ENCODE measurements at regions not wholly inside any gene's neighbourhood (a gene's known extent, or its start where the extent isn't known, plus 50 kb on each side); places are given as distances from the start of the nearest gene placed in this dataset.
"Not testable (repeated sequence)": the region's sequence is repeated elsewhere in the genome, so short reads cannot be mapped to it uniquely, and the experiment has no call there.

DNA sequence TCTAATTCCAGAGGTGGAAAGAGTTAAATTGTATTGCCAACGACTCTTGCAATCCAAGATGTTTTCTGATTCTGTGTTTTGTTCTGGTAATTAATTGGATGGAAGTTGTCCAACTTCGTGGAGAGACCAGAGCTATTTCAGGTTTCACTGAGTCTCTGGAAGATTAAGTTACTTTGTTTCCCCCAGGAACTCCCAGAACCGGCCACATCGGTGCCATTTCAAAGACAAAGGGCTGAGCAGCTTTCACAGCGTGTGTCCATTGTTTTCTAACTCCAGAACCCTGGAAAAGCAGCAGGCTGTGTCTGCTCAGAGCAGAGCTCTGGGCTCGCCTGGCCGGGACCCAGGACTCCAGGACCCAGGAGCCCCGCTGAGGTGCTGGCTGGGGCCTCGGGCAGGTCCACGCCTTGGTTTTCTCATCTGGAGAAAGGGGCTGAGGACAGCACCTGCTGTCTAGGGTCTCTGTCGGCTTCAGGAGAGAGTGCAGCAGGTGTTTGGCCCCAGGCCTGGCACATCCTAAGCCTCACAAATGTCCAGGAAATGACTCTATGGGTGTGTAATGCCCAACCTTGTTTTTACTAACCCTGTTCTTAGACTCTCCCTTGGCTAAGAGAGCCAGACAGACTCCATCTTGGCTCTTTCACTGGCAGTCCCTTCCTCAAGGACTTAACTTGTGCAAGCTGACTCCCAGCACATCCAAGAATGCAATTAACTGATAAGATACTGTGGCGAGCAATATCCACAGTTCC lies 86.0 kb upstream of the SFSWAP start:
- not testable (repeated sequence) for H3K27ac ChIP-seq (ENCODE audit: low read depth, low read length, poor library complexity, severe bottlenecking); H3K4me2 ChIP-seq (ENCODE audit: low read length); H3K36me3 ChIP-seq (ENCODE audit: insufficient read depth, low read length); H3K9me2 ChIP-seq (ENCODE audit: low read depth, low read length); H3K27me3 ChIP-seq (ENCODE audit: insufficient read depth, low read length); H3K4me1 ChIP-seq (ENCODE audit: insufficient read depth, low read length, severe bottlenecking); H3K9ac ChIP-seq (ENCODE audit: low read length); H4K20me1 ChIP-seq (ENCODE audit: insufficient read depth, low read length); H3F3A ChIP-seq (ENCODE audit: insufficient read depth, low read length); H3K4me3 ChIP-seq (ENCODE audit: low read depth, low read length, poor library complexity, severe bottlenecking); H3K79me2 ChIP-seq (ENCODE audit: insufficient read depth, low read length); H2AFZ ChIP-seq (ENCODE audit: low read length); H3K9me3 ChIP-seq (ENCODE audit: low read length)

DNA sequence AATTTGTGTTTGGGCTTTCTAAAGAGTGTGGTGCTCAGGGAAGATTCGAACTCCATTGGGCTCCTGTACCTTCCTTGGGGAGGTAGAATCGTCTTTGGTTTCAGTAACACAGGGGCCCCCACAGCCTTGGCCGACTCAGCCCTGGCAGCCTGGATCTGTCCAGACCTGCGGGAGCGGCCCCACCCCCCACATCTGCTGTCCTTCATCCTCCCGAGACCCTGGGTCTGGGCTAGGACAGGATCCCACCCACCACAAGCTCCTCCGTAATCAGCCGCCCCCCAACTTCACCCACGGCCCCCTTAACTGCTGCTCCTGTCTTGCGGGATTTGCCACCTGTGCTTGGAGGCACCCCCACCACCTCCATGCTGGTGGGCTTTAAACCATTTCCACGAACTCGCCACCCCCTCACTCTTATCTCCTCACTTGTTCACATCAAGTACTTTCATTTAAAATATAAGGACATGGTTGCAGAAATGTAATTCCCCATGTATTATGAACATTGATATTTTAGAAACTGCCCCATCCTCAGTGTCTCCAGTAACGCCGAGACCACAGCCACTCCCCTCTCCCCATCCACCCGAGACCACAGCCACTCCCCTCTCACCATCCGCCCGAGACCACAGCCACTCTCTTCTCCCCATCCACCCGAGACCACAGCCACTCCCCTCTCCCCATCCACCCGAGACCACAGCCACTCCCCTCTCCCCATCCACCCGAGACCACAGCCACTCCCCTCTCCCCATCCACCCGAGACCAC lies 84.7 kb upstream of the SFSWAP start:
- not testable (repeated sequence) for H3K36me3 ChIP-seq (ENCODE audit: insufficient read depth, low read length); H4K20me1 ChIP-seq (ENCODE audit: insufficient read depth, low read length); H3K9me3 ChIP-seq (ENCODE audit: low read length); H3K27me3 ChIP-seq (ENCODE audit: insufficient read depth, low read length); H3K9ac ChIP-seq (ENCODE audit: low read length); H3K4me2 ChIP-seq (ENCODE audit: low read length); H3K27ac ChIP-seq (ENCODE audit: low read depth, low read length, poor library complexity, severe bottlenecking); H3K79me2 ChIP-seq (ENCODE audit: insufficient read depth, low read length); H3K9me2 ChIP-seq (ENCODE audit: low read depth, low read length); H3K4me1 ChIP-seq (ENCODE audit: insufficient read depth, low read length, severe bottlenecking); H3K4me3 ChIP-seq (ENCODE audit: low read depth, low read length, poor library complexity, severe bottlenecking); H3F3A ChIP-seq (ENCODE audit: insufficient read depth, low read length); H2AFZ ChIP-seq (ENCODE audit: low read length)

DNA sequence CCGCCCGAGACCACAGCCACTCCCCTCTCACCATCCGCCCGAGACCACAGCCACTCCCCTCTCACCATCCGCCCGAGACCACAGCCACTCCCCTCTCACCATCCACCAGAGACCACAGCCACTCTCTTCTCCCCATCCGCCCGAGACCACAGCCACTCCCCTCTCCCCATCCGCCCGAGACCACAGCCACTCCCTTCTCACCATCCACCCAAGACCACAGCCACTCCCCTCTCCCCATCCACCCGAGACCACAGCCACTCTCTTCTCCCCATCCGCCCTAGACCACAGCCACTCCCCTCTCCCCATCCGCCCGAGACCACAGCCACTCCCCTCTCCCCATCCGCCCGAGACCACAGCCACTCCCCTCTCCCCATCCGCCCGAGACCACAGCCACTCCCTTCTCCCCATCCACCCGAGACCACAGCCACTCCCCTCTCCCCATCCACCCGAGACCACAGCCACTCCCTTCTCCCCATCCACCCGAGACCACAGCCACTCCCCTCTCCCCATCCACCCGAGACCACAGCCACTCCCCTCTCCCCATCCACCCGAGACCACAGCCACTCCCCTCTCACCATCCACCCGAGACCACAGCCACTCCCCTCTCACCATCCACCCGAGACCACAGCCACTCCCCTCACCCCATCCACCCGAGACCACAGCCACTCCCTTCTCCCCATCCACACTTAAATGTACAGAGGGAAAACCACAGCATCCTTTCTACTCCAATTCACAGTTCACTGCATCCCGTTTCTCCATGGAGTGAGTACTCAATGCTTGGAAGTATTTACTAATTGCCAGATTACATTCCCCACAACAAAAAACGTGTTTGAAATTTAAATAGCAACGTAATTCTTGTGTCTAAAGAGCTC lies 83.5 kb upstream of the SFSWAP start:
- H3K79me2 ChIP-seq (ENCODE audit: insufficient read depth, low read length); H3K4me1 ChIP-seq (ENCODE audit: insufficient read depth, low read length, severe bottlenecking); H3K9me3 ChIP-seq (ENCODE audit: low read length); H3K4me3 ChIP-seq (ENCODE audit: low read depth, low read length, poor library complexity, severe bottlenecking); H3K9me2 ChIP-seq (ENCODE audit: low read depth, low read length); H3K4me2 ChIP-seq (ENCODE audit: low read length); H3F3A ChIP-seq (ENCODE audit: insufficient read depth, low read length); H3K27me3 ChIP-seq (ENCODE audit: insufficient read depth, low read length); H3K27ac ChIP-seq (ENCODE audit: low read depth, low read length, poor library complexity, severe bottlenecking); H2AFZ ChIP-seq (ENCODE audit: low read length); H3K36me3 ChIP-seq (ENCODE audit: insufficient read depth, low read length); H3K9ac ChIP-seq (ENCODE audit: low read length); H4K20me1 ChIP-seq (ENCODE audit: insufficient read depth, low read length): not testable (repeated sequence)

GRCh38 chr12:131628023-131628740 lies 82.7 kb upstream of the SFSWAP start:
- Histone ChIP-seq H3K4me2 (ENCODE audit: low read length) (no peak overlapping the region), H3K36me3 (ENCODE audit: insufficient read depth, low read length) (no peaks in the 10 kb centered on the region), H3K27ac (ENCODE audit: low read depth, low read length, poor library complexity, severe bottlenecking) (no peak overlapping the region), H3K79me2 (ENCODE audit: insufficient read depth, low read length) (no peaks in the 10 kb centered on the region), H3F3A (ENCODE audit: insufficient read depth, low read length) (no peaks in the 10 kb centered on the region), H2AFZ (ENCODE audit: low read length) (no peak overlapping the region), H3K4me1 (ENCODE audit: insufficient read depth, low read length, severe bottlenecking) (no peaks in the 10 kb centered on the region), H3K9me3 (ENCODE audit: low read length) (no peaks in the 10 kb centered on the region), H4K20me1 (ENCODE audit: insufficient read depth, low read length) (no peaks in the 10 kb centered on the region), H3K9me2 (ENCODE audit: low read depth, low read length) (no peaks in the 10 kb centered on the region), H3K9ac (ENCODE audit: low read length) (no peak overlapping the region), H3K27me3 (ENCODE audit: insufficient read depth, low read length) (no peaks in the 10 kb centered on the region), H3K4me3 (ENCODE audit: low read depth, low read length, poor library complexity, severe bottlenecking) (no peak overlapping the region)
- TF ChIP-seq EZH2 (IDR thresholded peaks at IDR 0.05; ENCODE audit: borderline replicate concordance, low read length) = no peak
- TF ChIP-seq CTCF (IDR thresholded peaks at IDR 0.05; ENCODE audit: low read length) = no peak

Measured in OCI-LY1 (cell line).